HG02588 (cell line): ENCODE measurements at regions not wholly inside any gene's neighbourhood (a gene's known extent, or its start where the extent isn't known, plus 50 kb on each side); places are given as distances from the start of the nearest gene placed in this dataset.

Experiments
- ATAC-seq: cut with Tn5 transposase; IDR thresholded peaks from one replicate; pipeline ENCODE4 v1.9.1; 2021; ENCODE audit warnings: mild to moderate bottlenecking, moderate library complexity; ENCODE audit not compliant: unreplicated experiment

DNA sequence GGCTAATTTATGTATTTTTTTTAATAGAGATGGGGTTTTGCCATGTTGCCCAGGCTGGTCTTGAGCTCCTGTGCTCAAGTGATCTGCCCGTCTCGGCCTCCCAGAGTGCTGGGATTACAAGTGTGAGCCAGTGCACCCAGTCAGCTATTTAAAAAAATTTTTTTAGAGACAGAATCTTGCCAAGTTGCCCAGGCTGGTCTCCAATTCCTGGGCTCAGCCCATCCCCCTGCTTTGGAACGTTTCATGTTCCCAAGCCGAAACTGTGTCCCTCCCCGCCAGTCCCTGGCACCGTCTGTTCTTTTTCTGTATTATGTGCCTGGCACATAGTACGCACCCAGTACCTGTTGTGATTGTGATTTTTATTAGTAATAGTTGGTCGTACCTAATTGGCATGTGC, 63.1 kb upstream of the MGAT5 start:
- ATAC-seq, result no peak

DNA sequence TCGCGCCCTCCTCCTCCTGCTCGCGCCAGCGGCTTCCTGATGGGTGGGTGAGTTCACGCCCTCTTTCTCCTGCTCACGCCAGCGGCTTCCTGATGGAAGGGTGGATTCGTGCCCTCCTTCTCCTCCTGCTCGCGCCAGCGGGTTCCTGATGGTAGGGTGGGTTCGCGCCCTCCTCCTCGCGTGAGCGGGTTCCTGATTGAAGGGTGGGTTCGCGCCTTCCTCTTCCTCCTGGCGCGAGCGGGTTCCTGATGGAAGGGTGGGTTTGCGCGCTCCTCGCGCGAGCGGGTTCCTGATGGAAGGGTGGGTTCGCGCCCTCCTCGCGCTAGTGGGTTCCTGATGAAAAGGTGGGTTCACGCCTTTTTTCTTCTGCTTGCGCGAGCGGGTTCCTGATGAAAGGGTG, 62.0 kb upstream of the MGAT5 start:
- ATAC-seq, result no peak

DNA sequence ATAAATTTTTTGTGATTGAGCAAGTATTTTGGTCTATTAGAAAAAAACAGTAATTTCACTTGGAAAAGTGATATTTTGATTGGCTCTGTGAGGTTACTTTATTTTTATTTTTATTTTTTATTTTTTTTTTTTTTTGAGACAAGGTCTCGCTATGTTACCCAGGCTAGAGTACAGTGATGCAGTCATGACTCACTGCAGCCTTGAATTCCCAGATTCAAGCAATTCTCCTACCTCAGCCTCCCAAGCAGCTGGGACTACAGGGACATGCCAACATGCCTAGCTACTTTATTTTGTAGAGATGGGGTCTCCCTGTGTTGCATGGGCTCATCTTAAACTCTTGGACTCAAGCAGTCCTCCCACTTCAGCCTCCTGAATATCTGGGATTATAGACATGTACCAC, 60.9 kb upstream of the MGAT5 start:
- no peak for ATAC-seq

DNA sequence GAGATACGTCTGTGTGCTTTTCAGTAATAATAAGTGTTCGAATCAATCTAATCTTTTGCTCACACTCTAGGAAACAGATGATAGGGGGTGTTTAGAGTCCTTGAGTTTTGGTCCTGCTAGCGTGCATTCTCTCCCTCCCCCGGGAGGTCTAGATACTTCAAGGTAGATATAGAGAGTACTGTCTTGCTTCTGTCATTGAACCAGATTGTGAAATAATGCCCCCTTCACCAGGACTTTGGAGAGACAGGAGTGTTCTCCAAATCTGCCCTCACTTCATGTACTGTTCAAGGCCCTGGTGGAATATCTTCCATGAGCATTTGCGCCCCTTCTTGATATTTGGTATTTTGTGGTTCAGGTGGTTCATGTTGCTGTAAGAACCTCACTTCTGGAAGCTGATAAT, 59.4 kb upstream of the MGAT5 start:
- ATAC-seq, result no peak

DNA sequence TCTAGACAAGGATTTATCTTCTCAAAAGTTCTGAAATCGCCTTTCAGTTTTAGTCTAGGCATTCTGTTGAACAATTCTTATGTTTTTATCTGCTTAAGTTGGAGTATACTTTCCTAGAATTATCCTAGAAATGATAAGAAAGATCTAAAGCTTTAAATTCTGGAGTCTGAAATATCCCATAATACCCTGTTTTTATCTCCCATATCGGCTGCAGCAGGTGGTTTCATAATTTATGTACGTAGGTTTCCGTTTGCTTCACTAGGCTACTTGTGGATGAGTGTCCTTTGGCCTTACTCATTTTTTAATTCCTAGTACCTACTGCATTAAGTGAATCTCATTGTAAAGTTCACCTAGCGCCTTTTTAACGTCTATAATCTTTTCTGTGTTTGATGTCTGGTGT, 58.5 kb upstream of the MGAT5 start:
- no peak for ATAC-seq

DNA sequence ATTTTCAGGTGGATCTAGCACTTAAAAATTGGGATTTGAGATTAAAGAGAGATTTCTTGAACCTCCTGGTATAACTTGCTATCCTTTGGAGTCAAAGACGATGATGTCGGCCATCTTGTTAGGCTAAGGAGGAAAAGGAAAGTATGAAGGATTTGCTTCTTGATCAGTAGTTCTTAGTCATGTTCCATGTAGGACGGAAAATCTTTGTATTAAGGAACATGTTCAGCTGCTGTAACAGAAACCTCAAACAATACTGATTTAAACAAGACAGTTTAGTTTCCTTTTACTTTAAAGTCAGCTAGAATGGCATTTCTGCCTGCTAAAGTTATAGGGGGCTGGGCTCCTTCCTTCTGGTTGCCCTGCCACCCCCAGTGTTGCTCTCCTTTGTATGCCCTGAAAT, 56.4 kb upstream of the MGAT5 start:
- ATAC-seq, result no peak

DNA sequence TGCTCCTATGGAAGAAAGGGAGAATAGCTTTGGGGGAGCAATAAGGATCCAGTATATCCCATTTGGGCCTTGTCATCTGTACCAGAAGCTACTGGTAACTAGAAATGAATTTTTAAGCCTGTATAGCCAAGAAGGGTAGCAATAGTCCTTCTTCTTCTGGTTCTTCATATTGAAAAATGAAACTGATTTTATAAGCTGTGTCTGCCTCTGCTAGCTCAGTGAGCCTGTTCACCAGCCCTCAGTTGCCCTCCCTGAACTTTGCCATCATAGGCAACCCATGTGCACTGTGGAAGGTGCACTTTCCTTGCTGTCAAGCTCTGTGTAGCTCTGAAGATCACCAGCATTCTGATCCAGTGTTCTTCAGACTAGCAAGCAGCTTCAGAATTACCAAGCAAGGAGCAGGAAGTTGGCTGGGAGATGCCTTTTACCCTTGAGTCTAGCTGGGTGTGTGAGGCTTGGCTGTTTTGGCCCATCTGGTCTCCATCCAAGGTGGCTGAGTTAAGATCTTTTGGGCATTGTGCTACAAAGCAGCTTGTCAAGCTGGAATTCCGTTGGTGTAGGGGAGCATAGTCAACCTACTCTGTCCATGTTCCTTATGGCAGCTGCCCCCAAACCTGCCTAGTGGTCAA, 55.8 kb upstream of the MGAT5 start:
- ATAC-seq, result no peak

DNA sequence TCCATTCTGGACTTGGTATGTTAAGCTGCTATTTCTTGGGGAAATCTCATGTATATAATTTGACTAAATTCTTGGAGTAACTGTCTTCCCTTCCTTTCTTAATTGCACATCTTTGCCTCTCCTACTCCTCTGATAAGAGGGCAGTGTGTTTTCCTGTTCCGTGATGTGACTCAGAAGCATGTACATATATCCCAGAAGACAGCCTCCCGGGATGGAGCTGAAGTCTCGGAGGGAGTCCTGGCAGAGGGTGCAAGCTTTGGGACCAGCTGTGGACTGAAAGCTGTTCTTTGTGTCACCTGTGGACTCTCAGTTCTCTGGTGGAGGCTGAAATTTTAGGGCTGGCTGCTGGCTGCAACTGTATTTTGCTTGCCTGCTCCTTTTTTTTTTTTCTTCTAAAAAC, 54.7 kb upstream of the MGAT5 start:
- ATAC-seq, result no peak

DNA sequence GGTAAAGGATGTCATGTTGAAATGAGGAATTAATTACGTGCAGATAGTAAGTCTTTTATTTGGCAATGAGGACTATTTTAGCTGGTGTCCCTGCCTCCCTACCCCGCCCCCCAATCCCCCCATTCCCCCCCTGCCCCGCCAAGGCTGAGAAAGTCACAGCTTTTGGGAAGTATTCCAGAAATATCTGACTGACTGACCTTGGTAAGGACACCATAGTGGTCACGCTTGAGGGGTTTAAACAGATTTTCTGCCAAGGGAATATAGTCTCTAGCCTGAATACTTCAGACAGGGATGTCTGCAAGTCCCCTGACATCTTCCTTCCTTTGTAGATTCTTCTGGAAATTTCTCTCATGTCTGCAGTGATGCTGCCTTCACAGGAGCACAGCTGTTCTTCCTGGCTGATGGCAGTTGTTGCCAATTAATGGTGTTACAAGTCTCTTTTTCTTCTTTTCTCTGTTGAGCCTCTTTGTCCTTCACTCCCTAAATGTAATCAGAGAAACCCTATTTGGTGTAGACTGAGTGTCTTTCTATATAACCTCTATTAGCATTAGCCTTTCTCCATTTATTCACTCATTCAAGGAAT, 53.7 kb upstream of the MGAT5 start:
- ATAC-seq, result no peak

DNA sequence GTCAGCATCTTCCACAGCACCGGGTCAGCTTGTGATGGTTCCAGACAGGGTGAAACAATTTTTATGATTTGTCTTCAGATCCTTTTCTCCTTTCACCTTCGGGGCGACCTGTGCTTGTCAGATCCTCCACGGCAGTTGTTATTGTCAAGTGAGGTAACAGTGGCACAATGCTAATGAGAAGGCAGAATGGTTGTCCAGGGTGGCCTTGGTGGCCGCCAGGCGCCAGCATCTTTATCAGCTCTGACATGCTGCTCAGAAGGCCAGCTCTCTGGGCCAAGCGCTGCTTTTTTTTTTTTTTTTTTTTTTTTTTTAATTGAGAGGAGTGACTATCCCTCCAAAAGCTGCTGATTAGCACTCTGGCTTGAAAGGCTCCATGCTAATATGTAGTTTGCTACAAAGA, 52.3 kb upstream of the MGAT5 start:
- ATAC-seq, result no peak

DNA sequence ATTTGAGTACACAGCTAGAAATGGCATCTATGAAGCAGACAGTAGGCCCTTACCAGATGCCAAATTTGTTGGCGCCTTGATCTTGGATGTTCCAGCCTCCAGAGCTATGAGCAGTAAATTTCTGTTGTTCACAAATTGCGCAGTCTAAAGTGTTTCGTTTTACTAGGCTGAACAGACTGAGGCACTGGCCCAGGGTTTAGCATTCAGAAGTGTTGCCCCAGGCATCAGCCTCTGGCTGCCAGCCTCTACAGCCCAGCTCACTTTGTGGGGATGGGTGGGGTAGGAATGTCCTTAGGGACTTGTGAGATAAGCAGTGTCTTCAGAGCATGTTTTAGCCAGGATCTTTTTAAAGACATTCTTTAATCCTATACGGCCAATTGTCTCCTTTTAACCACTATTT, 51.5 kb upstream of the MGAT5 start:
- ATAC-seq, result no peak

DNA sequence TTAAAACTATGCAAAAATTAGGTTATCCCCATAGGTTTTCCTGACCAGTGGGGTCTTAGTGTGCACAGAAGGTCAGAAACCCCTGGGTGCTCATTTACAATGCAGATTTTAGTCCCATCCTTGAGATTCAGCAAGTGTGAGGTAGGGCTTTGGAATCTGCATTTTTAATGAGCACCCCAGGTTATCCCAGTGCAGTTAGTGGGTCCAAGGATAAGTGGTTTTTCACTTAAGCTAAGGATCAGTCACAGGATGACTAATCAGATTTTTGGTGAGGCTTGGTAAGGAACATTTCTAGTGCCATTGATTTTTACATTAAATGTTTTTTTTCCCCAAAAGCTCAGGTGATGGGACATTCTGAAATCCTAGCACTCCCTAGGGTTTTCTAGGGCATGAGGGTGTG, 50.7 kb upstream of the MGAT5 start:
- no peak for ATAC-seq
